Stimulated activated naive CD4-positive, alpha-beta T cell treated with Interleukin-2 at 50 U/mL for 16 hours (primary cell): ENCODE measurements at regions not wholly inside any gene's neighbourhood (a gene's known extent, or its start where the extent isn't known, plus 50 kb on each side); places are given as distances from the start of the nearest gene placed in this dataset.

Source experiments
- DNase-seq: peaks from one replicate; lab custom pipeline; 2025; lab: John Stamatoyannopoulos, UW

DNA sequence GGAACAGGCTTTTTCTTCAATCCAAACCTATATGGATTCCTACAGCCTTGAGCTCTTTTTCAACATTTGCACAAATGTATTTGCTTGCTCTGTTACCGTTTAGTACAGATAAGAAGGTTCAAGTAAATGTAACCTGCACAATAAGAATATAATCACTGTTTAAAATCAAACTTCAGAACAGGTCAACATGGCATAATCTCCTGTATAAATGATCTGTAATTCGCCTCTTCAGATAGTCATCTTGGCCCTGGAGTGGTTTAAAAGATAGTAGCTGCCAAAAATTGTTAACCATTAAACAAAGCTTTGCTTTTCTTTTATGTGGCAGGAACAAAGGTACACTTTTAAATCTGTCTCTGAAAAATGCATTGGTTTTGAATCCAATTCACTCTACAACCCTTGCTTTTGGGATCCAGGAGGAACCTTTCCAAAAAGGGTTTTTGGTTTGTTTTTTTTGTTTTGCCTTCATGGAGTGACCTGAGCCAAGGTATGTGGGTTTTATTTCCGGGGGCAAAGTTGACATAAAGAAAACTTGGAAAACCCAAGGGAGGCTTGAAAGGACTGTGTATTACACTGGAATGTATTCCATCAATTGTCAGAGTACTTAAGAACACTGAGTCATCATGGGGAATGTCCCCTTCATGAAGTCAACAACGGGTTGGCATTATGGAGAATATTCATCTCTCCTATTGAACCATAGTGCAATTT, 210.4 kb upstream of the HCCS start:
- no peak for DNase-seq

DNA sequence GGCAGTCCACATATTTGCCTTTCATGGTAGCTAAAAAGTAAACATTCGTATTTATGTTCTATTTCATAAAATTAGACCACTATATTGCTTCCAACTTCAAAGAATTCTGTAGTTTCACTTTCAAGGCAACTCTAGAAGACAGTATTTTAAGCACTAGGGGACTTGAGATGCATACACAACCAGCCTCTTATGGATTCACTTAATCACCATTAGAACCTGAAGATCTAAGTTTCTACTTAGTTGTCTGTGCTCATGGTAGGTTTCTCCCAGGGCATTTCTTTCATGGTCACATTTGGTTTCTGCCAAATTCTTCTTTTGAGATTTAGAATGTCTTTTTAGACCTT, 209.9 kb upstream of the HCCS start:
- no peak for DNase-seq

GRCh38 chrX:10902001-10902400, 209.1 kb upstream of the HCCS start:
- DNase-seq = no peak

GRCh38 chrX:10903523-10903922, 207.6 kb upstream of the HCCS start:
- DNase-seq = no peak

DNA sequence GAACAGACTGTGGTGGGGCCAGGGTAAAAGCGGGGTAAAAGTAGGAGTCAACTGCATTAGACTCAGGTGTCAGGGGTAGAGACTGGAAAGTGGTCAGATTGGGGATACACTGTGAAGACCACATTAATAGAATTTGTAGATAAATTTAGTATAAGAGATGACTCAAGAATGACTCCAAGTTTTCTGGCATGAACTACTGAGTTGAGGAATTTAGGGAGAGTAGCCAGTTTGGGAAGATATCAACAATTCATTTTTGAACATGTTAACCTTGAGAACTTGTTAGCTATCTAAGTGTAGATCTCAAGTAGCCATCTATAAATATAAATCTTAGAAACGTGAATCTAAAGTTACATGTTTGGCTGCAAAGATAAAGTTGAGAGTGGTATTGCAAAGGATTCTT, 206.9 kb upstream of the HCCS start:
- DNase-seq = no peak

DNA sequence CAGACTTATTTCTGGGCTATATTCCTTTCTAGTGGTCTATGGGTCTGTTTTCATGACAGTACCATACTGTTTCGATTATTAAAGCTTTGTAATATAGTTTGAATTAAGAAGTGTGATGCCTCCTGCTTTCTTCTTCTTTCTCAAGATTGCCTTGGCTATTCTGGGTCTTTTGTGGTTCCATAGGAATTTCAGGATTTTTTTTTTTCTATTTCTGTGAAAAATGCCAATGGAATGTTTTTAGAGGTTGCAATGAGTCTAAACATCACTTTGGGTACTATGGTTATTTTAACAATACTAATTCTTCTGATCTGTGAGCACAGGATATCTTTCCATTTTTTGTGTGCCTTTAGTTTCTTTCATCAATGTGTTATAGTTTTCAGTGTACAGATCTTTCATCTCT, 204.3 kb upstream of the HCCS start:
- DNase-seq = no peak

- no peak for DNase-seq
These were observed 189.0 kb upstream of the HCCS start for GRCh38 chrX:10922159-10922558.

- no peak for DNase-seq
These were observed 188.3 kb upstream of the HCCS start for GRCh38 chrX:10922835-10923234.

DNA sequence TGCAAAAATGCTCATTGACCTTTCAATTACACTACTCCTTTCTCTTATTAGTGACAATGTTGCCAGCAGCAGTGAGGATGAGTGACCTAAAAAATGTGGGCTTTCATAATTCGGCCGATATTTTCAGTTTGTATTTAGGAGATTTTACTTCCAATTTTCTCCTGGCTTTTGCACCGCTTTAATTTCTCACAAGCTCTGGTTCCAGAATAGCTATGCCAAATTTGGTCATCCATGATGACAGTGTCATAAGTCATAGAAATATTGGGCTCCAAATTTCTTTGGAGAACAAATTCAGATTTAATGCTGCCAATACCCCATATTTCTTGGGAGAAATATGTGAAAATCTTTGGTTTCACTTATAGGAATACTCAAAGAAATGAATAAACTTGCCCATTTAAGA, 187.7 kb upstream of the HCCS start:
- no peak for DNase-seq

DNA sequence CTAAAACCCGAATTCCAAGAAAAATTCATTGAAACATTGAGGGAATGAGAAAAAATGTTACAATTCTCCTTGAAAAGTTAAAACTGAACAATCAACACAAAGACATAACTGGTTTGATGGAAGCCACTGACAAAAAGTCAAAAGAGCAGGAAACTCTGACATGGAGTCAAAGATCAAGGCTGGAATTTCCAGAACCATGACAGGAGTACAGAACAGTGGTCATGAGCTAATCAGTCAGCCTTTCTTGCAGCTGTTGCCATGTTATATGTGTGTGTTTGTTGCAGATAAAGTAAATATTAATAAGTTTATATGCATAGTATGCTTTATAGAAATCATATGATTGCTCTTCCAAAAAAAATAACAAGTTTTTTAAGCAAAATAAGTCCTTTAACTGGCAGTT, 184.7 kb upstream of the HCCS start:
- DNase-seq = no peak

DNA sequence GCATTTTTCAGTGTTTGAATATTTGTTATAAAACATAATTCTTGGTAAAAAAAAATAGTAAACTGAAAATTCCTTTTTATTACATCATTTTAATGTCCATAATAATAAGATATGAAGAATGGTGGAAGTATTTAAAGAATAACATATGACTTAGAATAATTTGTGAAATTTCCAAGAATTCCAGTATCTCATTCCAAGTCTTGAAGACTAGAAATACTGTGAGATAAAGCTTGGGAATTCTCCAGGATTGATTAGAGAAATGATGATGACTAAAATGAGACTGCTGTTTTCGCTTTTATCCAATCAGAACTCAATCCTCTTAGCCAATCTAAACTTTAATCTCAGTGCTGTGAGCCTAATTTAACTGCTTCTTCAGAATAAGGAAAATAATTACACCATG, 184.2 kb upstream of the HCCS start:
- no peak for DNase-seq

DNA sequence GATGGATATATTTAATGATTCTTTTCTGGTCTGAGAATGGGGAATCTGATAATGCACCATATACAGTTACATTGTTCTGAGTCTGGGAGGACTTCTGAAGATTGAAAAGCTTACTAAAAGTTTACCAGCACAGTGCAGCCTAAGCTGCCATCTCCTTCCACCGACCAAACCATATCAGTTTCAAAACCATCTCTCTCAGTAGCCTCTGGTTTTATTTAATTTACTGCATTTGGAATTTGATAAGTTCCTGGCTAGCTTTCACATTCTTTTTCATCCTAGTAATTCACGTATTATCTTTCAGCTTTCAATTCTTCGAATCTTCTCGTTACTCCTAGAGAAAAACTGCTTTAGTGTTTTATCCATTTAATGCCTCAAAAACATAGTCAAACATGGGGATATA, 181.4 kb upstream of the HCCS start:
- DNase-seq = no peak

GRCh38 chrX:10930151-10930550, 181.0 kb upstream of the HCCS start:
- DNase-seq = no peak

DNA sequence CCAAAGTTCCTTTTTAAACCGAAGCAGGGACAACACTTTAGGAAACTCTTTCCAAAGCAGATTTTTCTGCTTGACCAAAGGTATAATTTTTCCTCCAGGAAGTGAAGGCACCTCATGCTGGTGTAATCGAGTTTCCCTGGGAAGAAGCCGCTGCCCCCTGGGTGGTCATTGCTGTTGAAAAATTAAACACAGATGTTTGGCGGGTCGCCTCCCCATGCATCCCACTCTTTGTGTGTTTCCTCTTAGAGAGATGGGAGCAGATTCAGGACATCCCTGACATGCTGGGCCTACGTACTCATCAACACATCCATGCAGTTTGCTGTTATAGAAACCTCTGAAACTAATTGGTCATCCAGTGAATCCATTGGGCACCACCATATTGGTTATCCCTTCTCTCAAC, 179.2 kb upstream of the HCCS start:
- no peak for DNase-seq

GRCh38 chrX:10932842-10933440, 178.2 kb upstream of the HCCS start:
- no peak for DNase-seq

- no peak for DNase-seq
These were observed 175.6 kb upstream of the HCCS start for GRCh38 chrX:10935501-10935900.

- no peak for DNase-seq
These were observed 174.2 kb upstream of the HCCS start for GRCh38 chrX:10936976-10937375.

DNA sequence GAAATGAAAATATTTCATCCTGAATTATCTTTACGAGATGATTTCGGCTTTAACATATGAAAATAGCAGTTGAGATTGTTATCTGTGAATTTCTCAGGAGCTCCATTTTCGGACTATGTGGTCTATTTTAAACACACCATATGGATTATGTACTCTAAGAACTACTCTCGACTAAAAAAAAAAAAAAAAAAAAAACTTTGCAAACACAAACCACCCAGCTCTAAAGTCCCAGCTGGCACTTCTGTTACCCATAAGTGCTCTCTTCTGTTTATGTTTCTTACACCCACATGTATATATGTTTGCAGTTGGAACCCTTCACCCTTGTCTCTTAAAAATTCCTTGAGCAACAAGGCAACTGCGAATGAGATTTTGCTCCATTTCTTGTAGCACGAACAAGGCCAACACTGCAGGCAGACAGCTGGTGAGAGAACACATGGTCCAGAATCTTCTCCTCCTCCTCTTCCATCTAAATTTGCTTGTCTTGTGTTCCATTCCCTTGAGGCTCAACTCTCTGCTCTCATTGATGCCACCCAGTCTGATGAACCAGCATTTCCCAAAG, 172.7 kb upstream of the HCCS start:
- no peak for DNase-seq

GRCh38 chrX:10939424-10939823, 171.7 kb upstream of the HCCS start:
- no peak for DNase-seq

GRCh38 chrX:10944136-10944885, 166.8 kb upstream of the HCCS start:
- no peak for DNase-seq

- DNase-seq = no peak
These were observed 165.6 kb upstream of the HCCS start for GRCh38 chrX:10945498-10945897.

DNA sequence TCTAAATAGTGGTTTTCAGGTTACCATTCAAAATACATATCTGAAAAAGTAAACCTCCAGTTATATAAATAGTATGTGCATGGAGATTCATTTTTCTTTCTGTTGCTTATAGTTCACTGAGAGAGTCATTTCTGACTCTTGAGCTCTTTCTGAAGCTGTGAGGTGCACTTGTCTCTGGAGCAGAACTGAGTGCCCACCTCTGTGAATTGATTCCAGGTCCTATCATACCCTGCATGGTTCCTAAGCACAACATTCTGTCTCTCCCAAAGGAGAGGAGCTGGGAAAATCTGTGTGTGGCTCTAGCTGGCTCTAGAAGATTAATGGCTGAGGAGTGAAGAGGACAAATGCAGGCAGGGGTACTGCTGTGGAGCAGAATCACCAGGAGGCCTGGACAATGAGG, 161.6 kb upstream of the HCCS start:
- DNase-seq = no peak

GRCh38 chrX:10952619-10953018, 158.5 kb upstream of the HCCS start:
- no peak for DNase-seq
